ENCODE measurements at regions not wholly inside any gene's neighbourhood (a gene's known extent, or its start where the extent isn't known, plus 50 kb on each side); places are given as distances from the start of the nearest gene placed in this dataset.

- H3K4me3 ChIP-seq (ENCODE audit: low read length in 2 of 2), result no peak overlapping the region
These were observed 250.9 kb upstream of the FMN2 start for GRCh38 chr1:239840790-239841189.

GRCh38 chr1:239841631-239842030, 250.1 kb upstream of the FMN2 start:
- no peak overlapping the region for H3K18ac ChIP-seq (ENCODE audit: low read length)
- H2AFZ ChIP-seq (ENCODE audit: low read length), result no peak overlapping the region
- no peaks in the 10 kb centered on the region for H3K27me3 ChIP-seq (ENCODE audit: control insufficient read depth in 3 of 3, insufficient read depth in 3 of 3, low read depth in 1 of 3, low read length in 3 of 3)
- H3K9ac ChIP-seq (ENCODE audit: low read depth, low read length, poor library complexity), result no peak overlapping the region
- no peak overlapping the region for H2BK12ac ChIP-seq (ENCODE audit: low read length)
- H2BK120ac ChIP-seq (ENCODE audit: low read depth, low read length), result no peak overlapping the region
- H3K4me2 ChIP-seq (ENCODE audit: insufficient read depth, low read length, poor library complexity, severe bottlenecking), result no peak overlapping the region
- no peak overlapping the region for H2BK5ac ChIP-seq (ENCODE audit: low read length)
- no peak overlapping the region for H3K4ac ChIP-seq (ENCODE audit: low read length)
- no peaks in the 10 kb centered on the region for H3K36me3 ChIP-seq (replicated peaks in 1 of 2; ENCODE audit: control insufficient read depth in 2 of 2, insufficient read depth in 2 of 2, low read length in 2 of 2)
- no peak overlapping the region for H3K23ac ChIP-seq (ENCODE audit: low read depth, low read length, poor library complexity)
- WGBS, 2 donors (ENCODE audit: extremely low coverage in 2 of 2, insufficient read length in 2 of 2, insufficient replicate concordance in 1 of 2), result no CpG with 5 or more reads among the region's 2 CpGs
- no peak overlapping the region for H2BK15ac ChIP-seq (ENCODE audit: low read length)
- peaks cover 0 to 6% of the 10 kb centered on the region in 2 donors for H3K4me1 ChIP-seq (ENCODE audit: control insufficient read depth in 2 of 2, insufficient read depth in 1 of 2, low read depth in 1 of 2, low read length in 2 of 2)
- no peak overlapping the region for H4K91ac ChIP-seq (ENCODE audit: low read depth, low read length, poor library complexity)
- no peaks in the 10 kb centered on the region for H3K79me1 ChIP-seq (ENCODE audit: low read depth, low read length)
- H3K27ac ChIP-seq (replicated peaks; ENCODE audit: low read length), result no peak overlapping the region
- H2AK5ac ChIP-seq (ENCODE audit: low read depth, low read length), result no peak overlapping the region
- H3K9me3 ChIP-seq (replicated peaks in 1 of 2; ENCODE audit: control insufficient read depth in 2 of 2, insufficient read depth in 1 of 2, low read depth in 1 of 2, low read length in 2 of 2), result no peaks in the 10 kb centered on the region
- DNase-seq (ENCODE audit: low spot score), result no peak
- H3K4me3 ChIP-seq (ENCODE audit: low read length in 2 of 2), result no peak overlapping the region
- no peak overlapping the region for H4K8ac ChIP-seq (ENCODE audit: low read depth, low read length)
- no peak overlapping the region for H3K14ac ChIP-seq (ENCODE audit: low read length)

More at GRCh38 chr1:239840790-239841189, 250.9 kb upstream of the FMN2 start:
- Histone ChIP-seq H3K23ac (ENCODE audit: low read depth, low read length, poor library complexity) (no peak overlapping the region), H4K91ac (ENCODE audit: low read depth, low read length, poor library complexity) (no peak overlapping the region), H3K4ac (ENCODE audit: low read length) (no peak overlapping the region), H2BK5ac (ENCODE audit: low read length) (no peak overlapping the region), H3K9me3 (replicated peaks in 1 of 2; ENCODE audit: control insufficient read depth in 2 of 2, insufficient read depth in 1 of 2, low read depth in 1 of 2, low read length in 2 of 2) (no peaks in the 10 kb centered on the region), H3K4me1 (ENCODE audit: control insufficient read depth in 2 of 2, insufficient read depth in 1 of 2, low read depth in 1 of 2, low read length in 2 of 2) (peaks cover 0 to 6% of the 10 kb centered on the region in 2 donors), H3K4me2 (ENCODE audit: insufficient read depth, low read length, poor library complexity, severe bottlenecking) (no peak overlapping the region), H2AFZ (ENCODE audit: low read length) (no peak overlapping the region), H3K27ac (replicated peaks; ENCODE audit: low read length) (no peak overlapping the region), H3K27me3 (ENCODE audit: control insufficient read depth in 3 of 3, insufficient read depth in 3 of 3, low read depth in 1 of 3, low read length in 3 of 3) (no peaks in the 10 kb centered on the region), H4K8ac (ENCODE audit: low read depth, low read length) (no peak overlapping the region), H3K18ac (ENCODE audit: low read length) (no peak overlapping the region), H3K79me1 (ENCODE audit: low read depth, low read length) (no peaks in the 10 kb centered on the region), H2AK5ac (ENCODE audit: low read depth, low read length) (no peak overlapping the region), H3K36me3 (replicated peaks in 1 of 2; ENCODE audit: control insufficient read depth in 2 of 2, insufficient read depth in 2 of 2, low read length in 2 of 2) (no peaks in the 10 kb centered on the region), H2BK15ac (ENCODE audit: low read length) (no peak overlapping the region), H2BK120ac (ENCODE audit: low read depth, low read length) (no peak overlapping the region), H3K9ac (ENCODE audit: low read depth, low read length, poor library complexity) (no peak overlapping the region), H2BK12ac (ENCODE audit: low read length) (no peak overlapping the region), H3K14ac (ENCODE audit: low read length) (no peak overlapping the region)
- WGBS, 2 donors (ENCODE audit: extremely low coverage in 2 of 2, insufficient read length in 2 of 2, insufficient replicate concordance in 1 of 2), result no CpG with 5 or more reads among the region's 3 CpGs
- no peak for DNase-seq (ENCODE audit: low spot score)

- H3K79me1 ChIP-seq (ENCODE audit: low read depth, low read length), result no peaks in the 10 kb centered on the region
- H4K91ac ChIP-seq (ENCODE audit: low read depth, low read length, poor library complexity), result no peak overlapping the region
- H3K9me3 ChIP-seq (replicated peaks in 1 of 2; ENCODE audit: control insufficient read depth in 2 of 2, insufficient read depth in 1 of 2, low read depth in 1 of 2, low read length in 2 of 2), result no peaks in the 10 kb centered on the region
- H4K8ac ChIP-seq (ENCODE audit: low read depth, low read length), result no peak overlapping the region
- no peaks in the 10 kb centered on the region for H3K27me3 ChIP-seq (ENCODE audit: control insufficient read depth in 3 of 3, insufficient read depth in 3 of 3, low read depth in 1 of 3, low read length in 3 of 3)
- no peak overlapping the region for H3K27ac ChIP-seq (replicated peaks; ENCODE audit: low read length)
- no peak overlapping the region for H2BK5ac ChIP-seq (ENCODE audit: low read length)
- H3K36me3 ChIP-seq (replicated peaks in 1 of 2; ENCODE audit: control insufficient read depth in 2 of 2, insufficient read depth in 2 of 2, low read length in 2 of 2), result no peaks in the 10 kb centered on the region
- no peak overlapping the region for H3K14ac ChIP-seq (ENCODE audit: low read length)
- H2AK5ac ChIP-seq (ENCODE audit: low read depth, low read length), result no peak overlapping the region
- no peak overlapping the region for H3K18ac ChIP-seq (ENCODE audit: low read length)
- no CpG with 5 or more reads among the region's 2 CpGs for WGBS, 2 donors (ENCODE audit: extremely low coverage in 2 of 2, insufficient read length in 2 of 2, insufficient replicate concordance in 1 of 2)
- peaks cover 0 to 6% of the 10 kb centered on the region in 2 donors for H3K4me1 ChIP-seq (ENCODE audit: control insufficient read depth in 2 of 2, insufficient read depth in 1 of 2, low read depth in 1 of 2, low read length in 2 of 2)
- H2AFZ ChIP-seq (ENCODE audit: low read length), result no peak overlapping the region
- no peak overlapping the region for H3K9ac ChIP-seq (ENCODE audit: low read depth, low read length, poor library complexity)
- no peak overlapping the region for H3K23ac ChIP-seq (ENCODE audit: low read depth, low read length, poor library complexity)
- no peak overlapping the region for H2BK12ac ChIP-seq (ENCODE audit: low read length)
- no peak for DNase-seq (ENCODE audit: low spot score)
- H2BK120ac ChIP-seq (ENCODE audit: low read depth, low read length), result no peak overlapping the region
- no peak overlapping the region for H2BK15ac ChIP-seq (ENCODE audit: low read length)
- no peak overlapping the region for H3K4me2 ChIP-seq (ENCODE audit: insufficient read depth, low read length, poor library complexity, severe bottlenecking)
- no peak overlapping the region for H3K4me3 ChIP-seq (ENCODE audit: low read length in 2 of 2)
- H3K4ac ChIP-seq (ENCODE audit: low read length), result no peak overlapping the region
These were observed 248.1 kb upstream of the FMN2 start for GRCh38 chr1:239843541-239843940.

- Histone ChIP-seq H2BK15ac (ENCODE audit: low read length) (no peak overlapping the region), H3K4me2 (ENCODE audit: insufficient read depth, low read length, poor library complexity, severe bottlenecking) (no peak overlapping the region), H3K9me3 (replicated peaks in 1 of 2; ENCODE audit: control insufficient read depth in 2 of 2, insufficient read depth in 1 of 2, low read depth in 1 of 2, low read length in 2 of 2) (no peaks in the 10 kb centered on the region), H2AK5ac (ENCODE audit: low read depth, low read length) (no peak overlapping the region), H2BK12ac (ENCODE audit: low read length) (no peak overlapping the region), H3K36me3 (replicated peaks in 1 of 2; ENCODE audit: control insufficient read depth in 2 of 2, insufficient read depth in 2 of 2, low read length in 2 of 2) (no peaks in the 10 kb centered on the region), H2BK5ac (ENCODE audit: low read length) (no peak overlapping the region), H2BK120ac (ENCODE audit: low read depth, low read length) (no peak overlapping the region), H3K79me1 (ENCODE audit: low read depth, low read length) (no peaks in the 10 kb centered on the region), H3K4ac (ENCODE audit: low read length) (no peak overlapping the region), H3K27ac (replicated peaks; ENCODE audit: low read length) (no peak overlapping the region), H3K18ac (ENCODE audit: low read length) (no peak overlapping the region), H2AFZ (ENCODE audit: low read length) (no peak overlapping the region), H3K4me1 (ENCODE audit: control insufficient read depth in 2 of 2, insufficient read depth in 1 of 2, low read depth in 1 of 2, low read length in 2 of 2) (peaks cover 0 to 6% of the 10 kb centered on the region in 2 donors), H3K27me3 (ENCODE audit: control insufficient read depth in 3 of 3, insufficient read depth in 3 of 3, low read depth in 1 of 3, low read length in 3 of 3) (no peaks in the 10 kb centered on the region), H3K23ac (ENCODE audit: low read depth, low read length, poor library complexity) (no peak overlapping the region), H3K9ac (ENCODE audit: low read depth, low read length, poor library complexity) (no peak overlapping the region), H4K8ac (ENCODE audit: low read depth, low read length) (no peak overlapping the region), H3K4me3 (ENCODE audit: low read length in 2 of 2) (no peak overlapping the region), H4K91ac (ENCODE audit: low read depth, low read length, poor library complexity) (no peak overlapping the region), H3K14ac (ENCODE audit: low read length) (no peak overlapping the region)
- no CpG with 5 or more reads among the region's 1 CpG for WGBS, 2 donors (ENCODE audit: extremely low coverage in 2 of 2, insufficient read length in 2 of 2, insufficient replicate concordance in 1 of 2)
- DNase-seq (ENCODE audit: low spot score), result no peak
These were observed 246.8 kb upstream of the FMN2 start for GRCh38 chr1:239844833-239845232.
